ENCODE measurements at regions not wholly inside any gene's neighbourhood (a gene's known extent, or its start where the extent isn't known, plus 50 kb on each side); places are given as distances from the start of the nearest gene placed in this dataset.

- Histone ChIP-seq H3K9me3 (ENCODE audit: control insufficient read depth, low read length) (no peaks in the 10 kb centered on the region), H3K36me3 (ENCODE audit: control insufficient read depth, insufficient read depth, low read length) (no peaks in the 10 kb centered on the region), H3K4me1 (ENCODE audit: control insufficient read depth, insufficient read depth, low read length) (no peaks in the 10 kb centered on the region), H3K4me3 (ENCODE audit: insufficient read depth, low read depth, low read length) (no peak overlapping the region), H3K27me3 (ENCODE audit: control insufficient read depth, insufficient read depth, low read length, poor library complexity, severe bottlenecking) (no peaks in the 10 kb centered on the region), H3K27ac (ENCODE audit: insufficient read depth, low read depth, low read length, poor library complexity, severe bottlenecking) (no peak overlapping the region)
- 85 to 97% methylated on average over 1 of the region's 1 CpG for WGBS, 2 experiments
Observed at GRCh38 chr14:44768935-44769334, 192.8 kb downstream of the KLHL28 start.

GRCh38 chr14:44767646-44768173 is 194.0 kb downstream of the KLHL28 start:
- no peaks in the 10 kb centered on the region for H3K27me3 ChIP-seq (ENCODE audit: control insufficient read depth, insufficient read depth, low read length, poor library complexity, severe bottlenecking)
- H3K4me3 ChIP-seq (ENCODE audit: insufficient read depth, low read depth, low read length) = no peak overlapping the region
- H3K27ac ChIP-seq (ENCODE audit: insufficient read depth, low read depth, low read length, poor library complexity, severe bottlenecking) = no peak overlapping the region
- WGBS, 2 experiments = 92 to 93% methylated on average over 4 to 5 of the region's 5 CpGs
- no peaks in the 10 kb centered on the region for H3K9me3 ChIP-seq (ENCODE audit: control insufficient read depth, low read length)
- no peaks in the 10 kb centered on the region for H3K36me3 ChIP-seq (ENCODE audit: control insufficient read depth, insufficient read depth, low read length)
- no peaks in the 10 kb centered on the region for H3K4me1 ChIP-seq (ENCODE audit: control insufficient read depth, insufficient read depth, low read length)

- Histone ChIP-seq H3K4me1 (ENCODE audit: control insufficient read depth, insufficient read depth, low read length) (no peaks in the 10 kb centered on the region), H3K4me3 (ENCODE audit: insufficient read depth, low read depth, low read length) (no peak overlapping the region), H3K36me3 (ENCODE audit: control insufficient read depth, insufficient read depth, low read length) (no peaks in the 10 kb centered on the region), H3K27me3 (ENCODE audit: control insufficient read depth, insufficient read depth, low read length, poor library complexity, severe bottlenecking) (no peaks in the 10 kb centered on the region), H3K27ac (ENCODE audit: insufficient read depth, low read depth, low read length, poor library complexity, severe bottlenecking) (no peak overlapping the region), H3K9me3 (ENCODE audit: control insufficient read depth, low read length) (no peaks in the 10 kb centered on the region)
- whole genome bisulfite sequencing, 2 experiments = 94 to 96% methylated on average over 1 of the region's 1 CpG
Observed at GRCh38 chr14:44766285-44766684, 195.5 kb downstream of the KLHL28 start.

GRCh38 chr14:44763356-44763755 is 198.4 kb downstream of the KLHL28 start:
- Histone ChIP-seq H3K27ac (ENCODE audit: insufficient read depth, low read depth, low read length, poor library complexity, severe bottlenecking) (no peak overlapping the region), H3K9me3 (ENCODE audit: control insufficient read depth, low read length) (no peaks in the 10 kb centered on the region), H3K4me3 (ENCODE audit: insufficient read depth, low read depth, low read length) (no peak overlapping the region), H3K4me1 (ENCODE audit: control insufficient read depth, insufficient read depth, low read length) (no peaks in the 10 kb centered on the region), H3K36me3 (ENCODE audit: control insufficient read depth, insufficient read depth, low read length) (no peaks in the 10 kb centered on the region), H3K27me3 (ENCODE audit: control insufficient read depth, insufficient read depth, low read length, poor library complexity, severe bottlenecking) (no peaks in the 10 kb centered on the region)
- 100% methylated on average over 1 of the region's 1 CpG; no CpG with 5 or more reads in 1 of the 2 experiments for WGBS, 2 experiments

GRCh38 chr14:44759277-44759676 is 202.5 kb downstream of the KLHL28 start:
- Histone ChIP-seq H3K4me1 (ENCODE audit: control insufficient read depth, insufficient read depth, low read length) (no peaks in the 10 kb centered on the region), H3K27me3 (ENCODE audit: control insufficient read depth, insufficient read depth, low read length, poor library complexity, severe bottlenecking) (no peaks in the 10 kb centered on the region), H3K36me3 (ENCODE audit: control insufficient read depth, insufficient read depth, low read length) (no peaks in the 10 kb centered on the region), H3K27ac (ENCODE audit: insufficient read depth, low read depth, low read length, poor library complexity, severe bottlenecking) (no peak overlapping the region), H3K9me3 (ENCODE audit: control insufficient read depth, low read length) (no peaks in the 10 kb centered on the region), H3K4me3 (ENCODE audit: insufficient read depth, low read depth, low read length) (no peak overlapping the region)
- WGBS, 2 experiments = 95 to 96% methylated on average over 2 of the region's 2 CpGs

- H3K9me3 ChIP-seq (ENCODE audit: control insufficient read depth, low read length) = no peaks in the 10 kb centered on the region
- no peak overlapping the region for H3K27ac ChIP-seq (ENCODE audit: insufficient read depth, low read depth, low read length, poor library complexity, severe bottlenecking)
- 94 to 97% methylated on average over 2 to 3 of the region's 3 CpGs for WGBS, 2 experiments
- no peaks in the 10 kb centered on the region for H3K36me3 ChIP-seq (ENCODE audit: control insufficient read depth, insufficient read depth, low read length)
- H3K27me3 ChIP-seq (ENCODE audit: control insufficient read depth, insufficient read depth, low read length, poor library complexity, severe bottlenecking) = no peaks in the 10 kb centered on the region
- no peak overlapping the region for H3K4me3 ChIP-seq (ENCODE audit: insufficient read depth, low read depth, low read length)
- no peaks in the 10 kb centered on the region for H3K4me1 ChIP-seq (ENCODE audit: control insufficient read depth, insufficient read depth, low read length)
Observed at GRCh38 chr14:44756554-44756953, 205.2 kb downstream of the KLHL28 start.

- H3K9me3 ChIP-seq (ENCODE audit: control insufficient read depth, low read length) = no peaks in the 10 kb centered on the region
- 95 to 97% methylated on average over 1 of the region's 1 CpG for whole genome bisulfite sequencing, 2 experiments
- H3K27me3 ChIP-seq (ENCODE audit: control insufficient read depth, insufficient read depth, low read length, poor library complexity, severe bottlenecking) = no peaks in the 10 kb centered on the region
- no peaks in the 10 kb centered on the region for H3K36me3 ChIP-seq (ENCODE audit: control insufficient read depth, insufficient read depth, low read length)
- no peak overlapping the region for H3K4me3 ChIP-seq (ENCODE audit: insufficient read depth, low read depth, low read length)
- no peaks in the 10 kb centered on the region for H3K4me1 ChIP-seq (ENCODE audit: control insufficient read depth, insufficient read depth, low read length)
- H3K27ac ChIP-seq (ENCODE audit: insufficient read depth, low read depth, low read length, poor library complexity, severe bottlenecking) = no peak overlapping the region
Observed at GRCh38 chr14:44745371-44745770, 216.4 kb downstream of the KLHL28 start.

- WGBS, 2 experiments = 93% methylated on average over 6 of the region's 6 CpGs
- no peaks in the 10 kb centered on the region for H3K9me3 ChIP-seq (ENCODE audit: control insufficient read depth, low read length)
- no peak overlapping the region for H3K27ac ChIP-seq (ENCODE audit: insufficient read depth, low read depth, low read length, poor library complexity, severe bottlenecking)
- no peak overlapping the region for H3K4me3 ChIP-seq (ENCODE audit: insufficient read depth, low read depth, low read length)
- no peaks in the 10 kb centered on the region for H3K4me1 ChIP-seq (ENCODE audit: control insufficient read depth, insufficient read depth, low read length)
- no peaks in the 10 kb centered on the region for H3K36me3 ChIP-seq (ENCODE audit: control insufficient read depth, insufficient read depth, low read length)
- H3K27me3 ChIP-seq (ENCODE audit: control insufficient read depth, insufficient read depth, low read length, poor library complexity, severe bottlenecking) = no peaks in the 10 kb centered on the region
Observed at GRCh38 chr14:44742202-44742601, 219.5 kb downstream of the KLHL28 start.

- Histone ChIP-seq H3K27ac (ENCODE audit: insufficient read depth, low read depth, low read length, poor library complexity, severe bottlenecking) (no peak overlapping the region), H3K4me3 (ENCODE audit: insufficient read depth, low read depth, low read length) (no peak overlapping the region), H3K36me3 (ENCODE audit: control insufficient read depth, insufficient read depth, low read length) (no peaks in the 10 kb centered on the region), H3K27me3 (ENCODE audit: control insufficient read depth, insufficient read depth, low read length, poor library complexity, severe bottlenecking) (no peaks in the 10 kb centered on the region), H3K9me3 (ENCODE audit: control insufficient read depth, low read length) (no peaks in the 10 kb centered on the region), H3K4me1 (ENCODE audit: control insufficient read depth, insufficient read depth, low read length) (no peaks in the 10 kb centered on the region)
Observed at GRCh38 chr14:44741431-44741830, 220.3 kb downstream of the KLHL28 start.

GRCh38 chr14:44736326-44736725 is 225.4 kb downstream of the KLHL28 start:
- H3K4me3 ChIP-seq (ENCODE audit: insufficient read depth, low read depth, low read length) = no peak overlapping the region
- no peak overlapping the region for H3K27ac ChIP-seq (ENCODE audit: insufficient read depth, low read depth, low read length, poor library complexity, severe bottlenecking)
- H3K9me3 ChIP-seq (ENCODE audit: control insufficient read depth, low read length) = no peaks in the 10 kb centered on the region
- H3K4me1 ChIP-seq (ENCODE audit: control insufficient read depth, insufficient read depth, low read length) = no peaks in the 10 kb centered on the region
- no peaks in the 10 kb centered on the region for H3K36me3 ChIP-seq (ENCODE audit: control insufficient read depth, insufficient read depth, low read length)
- no peaks in the 10 kb centered on the region for H3K27me3 ChIP-seq (ENCODE audit: control insufficient read depth, insufficient read depth, low read length, poor library complexity, severe bottlenecking)
- 100% methylated on average over 1 of the region's 1 CpG; no CpG with 5 or more reads in 1 of the 2 experiments for WGBS, 2 experiments

- H3K4me3 ChIP-seq (ENCODE audit: insufficient read depth, low read depth, low read length) = no peak overlapping the region
- no peaks in the 10 kb centered on the region for H3K9me3 ChIP-seq (ENCODE audit: control insufficient read depth, low read length)
- H3K27me3 ChIP-seq (ENCODE audit: control insufficient read depth, insufficient read depth, low read length, poor library complexity, severe bottlenecking) = no peaks in the 10 kb centered on the region
- no peaks in the 10 kb centered on the region for H3K4me1 ChIP-seq (ENCODE audit: control insufficient read depth, insufficient read depth, low read length)
- no peaks in the 10 kb centered on the region for H3K36me3 ChIP-seq (ENCODE audit: control insufficient read depth, insufficient read depth, low read length)
- H3K27ac ChIP-seq (ENCODE audit: insufficient read depth, low read depth, low read length, poor library complexity, severe bottlenecking) = no peak overlapping the region
Observed at GRCh38 chr14:44732144-44732543, 225.1 kb upstream of the FSCB start.

All from ectodermal cell (in vitro differentiated cells).